Heart right ventricle (tissue), 16 donors: ENCODE measurements at regions not wholly inside any gene's neighbourhood (a gene's known extent, or its start where the extent isn't known, plus 50 kb on each side); places are given as distances from the start of the nearest gene placed in this dataset.

ENCODE experiments used
- ATAC-seq, 8 donors: fragments of 200-7000 bp; cut with Tn5 transposase; one replicate each; pipeline ENCODE4 v1.9.1; 2020; ENCODE audit warnings: mild to moderate bottlenecking in 8 of 8, moderate library complexity in 8 of 8, moderate number of reproducible peaks in 1 of 8
- DNase-seq, 2 donors: peaks; one replicate each; pipeline ENCODE4 v3.0.0-alpha.2; 2020
- H3K27ac ChIP-seq, 10 donors: fragments of 200-600 bp; sonication (generic) in 2 of 10; one replicate each; pipeline versions ENCODE4 v1.5.0 to v1.8.0; 2020 to 2022; ENCODE audit warnings: mild to moderate bottlenecking in 3 of 10
- H3K27me3 ChIP-seq, 7 donors: fragments of 200-600 bp; one replicate each; pipeline ENCODE4 v1.8.0; 2021 to 2022; ENCODE audit warnings: mild to moderate bottlenecking in 2 of 7
- H3K36me3 ChIP-seq, 9 donors: fragments of 200-600 bp; sonication (generic) in 1 of 9; one replicate each; pipeline versions ENCODE4 v1.5.0 to v1.8.0; 2020 to 2022; ENCODE audit warnings: mild to moderate bottlenecking in 2 of 9
- H3K4me1 ChIP-seq, 9 donors: fragments of 200-600 bp; sonication (generic) in 1 of 9; one replicate each; pipeline versions ENCODE4 v1.5.0 to v1.8.0; 2020 to 2022; ENCODE audit warnings: mild to moderate bottlenecking in 4 of 9
- H3K4me3 ChIP-seq, 10 donors: fragments of 200-600 bp; sonication (generic) in 2 of 10; one replicate each; pipeline versions ENCODE4 v1.5.0 to v1.8.0; 2020 to 2022; ENCODE audit warnings: mild to moderate bottlenecking in 7 of 10, moderate library complexity in 2 of 10
- H3K9me3 ChIP-seq, 11 donors: fragments of 200-600 bp in 10 of 11; sonication (generic) in 2 of 11; one replicate each; pipeline versions ENCODE4 v1.5.0 to v1.8.0; 2013 to 2022; ENCODE audit warnings: mild to moderate bottlenecking in 2 of 11, control low read depth in 1 of 11, moderate library complexity in 1 of 11
- WGBS, 2 donors: extraction: QIAGEN DNeasy Blood & Tissue Kit; methylation state at CpG; one replicate each; pipeline ENCODE4 v1.1.7; 2013; ENCODE audit warnings: inconsistent platforms in 1 of 2; 5-methylcytosine and 5-hydroxymethylcytosine counted together
- intact Hi-C, 10 donors: fragments of 100-400 bp; cut with DNase I; formaldehyde crosslinking; loops; one replicate each; pipeline versions ENCODE4 v1.11.1 to v1.14.2; 2022
- TF ChIP-seq, protein P1 (sequence below), 9 donors: fragments of 200-600 bp; sonication (generic) in 2 of 9; IDR thresholded peaks; one replicate each; pipeline versions ENCODE4 v1.5.0 to v1.8.0; 2021 to 2022; ENCODE audit warnings: antibody characterized with exemption in 9 of 9, mild to moderate bottlenecking in 5 of 9, moderate library complexity in 1 of 9
- donor health status: Arrhythmogenic right ventricular cardiomyopathy.
- donor health status: ischemic (EF 13 %, LVEDD 7.1; RV severe dilation, severe dysfunction).
- donor health status: healthy with polysubstance abuse.
- donor health status: DM: no; HTN: yes; CAD: no.
- donor health status: DM: no; HTN: no; CAD: no.
- donor health status: ischemic (EF 25% LVEDD 6.9; RV normal size, moderate dysfunction).
- donor health status: ischemic (EF 25% LVEDD 5.7; RV mildly dilated, moderate dysfunction).
- donor health status: healthy.
- donor health status: DM: yes; HTN: yes; CAD: no.
- donor health status: Ischemic cardiomyopathy.
- donor health status: ischemic (EF 35%, LVEDD 5.7; RV mildly dilated, moderate dysfunction).
- donor health status: nonischemic (EF 11% LVEDD 7.7; RV severe dilation, severe dysfunction).
- donor health status: DM: yes; HTN: yes; CAD: no.
- donor health status: PGD.
- donor health status: ischemic (EF 29% LVEDD 5.4; RV normal size, mild dysfunction).
- donor health status: nonischemic (EF 23%, LVEDD 6.1; RV moderate dilation, normal function).

DNA sequence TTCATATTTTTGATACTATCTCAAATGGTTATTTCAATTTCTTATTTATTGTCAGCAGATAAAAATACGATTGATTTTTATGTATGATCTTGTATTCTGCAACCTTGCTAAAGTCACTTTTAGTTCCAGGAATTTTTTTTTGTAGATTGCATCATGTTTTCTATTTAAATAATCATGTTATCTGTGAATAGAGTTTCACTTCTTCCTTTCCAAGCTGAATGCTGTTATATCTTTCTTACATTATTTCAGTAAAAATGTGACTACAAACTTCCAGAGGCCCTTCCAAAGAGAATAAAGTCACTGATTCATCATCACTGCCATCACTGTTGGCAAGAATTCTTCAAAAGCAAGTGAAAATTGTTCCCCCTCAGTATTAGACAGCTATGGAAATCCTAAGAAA is 104.7 kb upstream of the RAP1B start:
- Histone ChIP-seq H3K9me3 (no peaks in the 10 kb centered on the region), H3K4me3 (no peak overlapping the region), H3K36me3 (no peaks in the 10 kb centered on the region), H3K4me1 (peaks cover 0 to 3% (median 0%) of the 10 kb centered on the region in 9 donors), H3K27ac (no peak overlapping the region), H3K27me3 (no peaks in the 10 kb centered on the region)
- no peak for DNase-seq
- TF ChIP-seq, protein P1, sequence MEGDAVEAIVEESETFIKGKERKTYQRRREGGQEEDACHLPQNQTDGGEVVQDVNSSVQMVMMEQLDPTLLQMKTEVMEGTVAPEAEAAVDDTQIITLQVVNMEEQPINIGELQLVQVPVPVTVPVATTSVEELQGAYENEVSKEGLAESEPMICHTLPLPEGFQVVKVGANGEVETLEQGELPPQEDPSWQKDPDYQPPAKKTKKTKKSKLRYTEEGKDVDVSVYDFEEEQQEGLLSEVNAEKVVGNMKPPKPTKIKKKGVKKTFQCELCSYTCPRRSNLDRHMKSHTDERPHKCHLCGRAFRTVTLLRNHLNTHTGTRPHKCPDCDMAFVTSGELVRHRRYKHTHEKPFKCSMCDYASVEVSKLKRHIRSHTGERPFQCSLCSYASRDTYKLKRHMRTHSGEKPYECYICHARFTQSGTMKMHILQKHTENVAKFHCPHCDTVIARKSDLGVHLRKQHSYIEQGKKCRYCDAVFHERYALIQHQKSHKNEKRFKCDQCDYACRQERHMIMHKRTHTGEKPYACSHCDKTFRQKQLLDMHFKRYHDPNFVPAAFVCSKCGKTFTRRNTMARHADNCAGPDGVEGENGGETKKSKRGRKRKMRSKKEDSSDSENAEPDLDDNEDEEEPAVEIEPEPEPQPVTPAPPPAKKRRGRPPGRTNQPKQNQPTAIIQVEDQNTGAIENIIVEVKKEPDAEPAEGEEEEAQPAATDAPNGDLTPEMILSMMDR (IDR thresholded peaks at IDR 0.05) = no peak
- no peak for ATAC-seq
- 64 to 89% methylated on average over 1 of the region's 1 CpG for WGBS, 2 donors
- intact Hi-C loops = no loop called here

DNA sequence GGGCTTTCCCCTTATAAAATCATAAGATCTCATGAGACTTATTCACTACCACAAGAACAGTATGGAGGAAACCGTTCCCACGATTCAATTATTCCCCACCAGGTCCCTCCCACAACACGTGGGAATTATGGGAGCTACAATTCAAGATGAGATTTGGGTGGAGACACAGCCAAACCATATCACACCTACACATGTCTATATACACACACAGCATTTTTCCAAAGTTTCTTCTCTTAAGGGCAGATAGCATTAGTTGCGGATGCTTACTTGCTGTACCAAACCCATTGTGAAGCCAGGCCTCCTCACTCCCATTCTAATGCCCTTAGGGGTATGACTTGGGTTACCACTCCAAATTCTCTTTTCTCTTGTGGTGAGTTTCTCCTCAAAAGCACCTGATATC is 104.1 kb upstream of the RAP1B start:
- 76 to 93% methylated on average over 4 of the region's 4 CpGs for WGBS, 2 donors

DNA sequence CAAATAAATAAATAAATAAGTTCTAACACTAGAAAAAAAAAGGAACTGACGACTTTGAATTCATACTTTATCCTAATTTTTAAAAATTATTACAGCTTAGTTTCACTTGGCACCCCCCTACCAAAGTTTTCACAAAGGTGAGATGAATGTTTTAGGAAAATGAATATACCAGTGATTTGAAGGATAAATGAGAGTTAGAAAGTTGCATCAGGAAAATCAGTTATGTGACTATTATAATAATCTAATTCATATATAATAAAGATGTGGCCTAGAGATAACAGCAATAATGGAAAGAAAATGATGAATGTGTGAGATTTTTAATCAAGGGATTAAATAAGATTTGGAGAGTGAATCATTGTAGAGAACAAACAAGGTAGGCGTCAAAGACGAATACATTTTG is 103.0 kb upstream of the RAP1B start:
- DNase-seq (no peak), ATAC-seq (no peak)
- H3K27ac ChIP-seq = no peak overlapping the region
- intact Hi-C loops = no loop called here
- H3K4me1 ChIP-seq = peaks cover 0 to 3% (median 0%) of the 10 kb centered on the region in 9 donors
- 97 to 100% methylated on average over 3 of the region's 3 CpGs for WGBS, 2 donors
- no peaks in the 10 kb centered on the region for H3K9me3 ChIP-seq
- TF ChIP-seq, protein P1 (IDR thresholded peaks at IDR 0.05) = no peak
- no peak overlapping the region for H3K4me3 ChIP-seq
- no peaks in the 10 kb centered on the region for H3K27me3 ChIP-seq
- H3K36me3 ChIP-seq = no peaks in the 10 kb centered on the region

More for the DNA sequence above, 104.1 kb upstream of the RAP1B start:
- ATAC-seq = no peak
- Histone ChIP-seq H3K9me3 (no peaks in the 10 kb centered on the region), H3K4me1 (peaks cover 0 to 3% (median 0%) of the 10 kb centered on the region in 9 donors), H3K27ac (no peak overlapping the region), H3K4me3 (no peak overlapping the region), H3K27me3 (no peaks in the 10 kb centered on the region), H3K36me3 (no peaks in the 10 kb centered on the region)
- DNase-seq = no peak
- TF ChIP-seq, protein P1 (IDR thresholded peaks at IDR 0.05) = no peak
- intact Hi-C loops = no loop called here

DNA sequence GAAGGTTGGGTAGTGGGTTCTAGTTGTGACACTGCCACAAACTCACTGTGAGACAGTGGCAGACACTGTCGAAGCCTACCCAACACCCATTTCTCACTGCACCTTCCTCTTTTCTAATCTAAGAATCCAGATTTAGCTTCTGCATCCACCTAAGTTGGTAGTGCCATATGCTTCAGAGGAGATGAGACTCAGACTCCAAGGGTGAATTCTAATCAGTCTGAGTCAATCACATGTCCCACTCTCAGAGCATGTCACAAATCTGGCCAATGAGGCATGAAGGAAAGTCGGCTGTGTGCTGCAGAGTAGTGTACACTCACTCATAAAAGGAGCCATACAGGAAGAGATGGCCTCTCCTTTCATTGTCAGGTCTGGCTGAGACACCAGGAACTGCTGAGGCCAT is 102.1 kb upstream of the RAP1B start:
- no peaks in the 10 kb centered on the region for H3K27me3 ChIP-seq
- no peaks in the 10 kb centered on the region for H3K36me3 ChIP-seq
- ATAC-seq = no peak
- TF ChIP-seq, protein P1 (IDR thresholded peaks at IDR 0.05) = no peak
- peaks cover 0 to 3% (median 0%) of the 10 kb centered on the region in 9 donors for H3K4me1 ChIP-seq
- no peak overlapping the region for H3K4me3 ChIP-seq
- DNase-seq = no peak
- H3K9me3 ChIP-seq = no peaks in the 10 kb centered on the region
- WGBS, 2 donors = 89 to 93% methylated on average over 2 of the region's 2 CpGs
- H3K27ac ChIP-seq = no peak overlapping the region
- intact Hi-C loops = no loop called here
